ENCODE measurements at regions not wholly inside any gene's neighbourhood (a gene's known extent, or its start where the extent isn't known, plus 50 kb on each side); places are given as distances from the start of the nearest gene placed in this dataset.
"Not testable (repeated sequence)": the region's sequence is repeated elsewhere in the genome, so short reads cannot be mapped to it uniquely, and the experiment has no call there.

GRCh38 chr14:71771421-71771820 lies 160.8 kb upstream of the RGS6 start:
- DNase-seq (ENCODE audit: low read depth, low spot score) = not testable (repeated sequence)

GRCh38 chr14:71771996-71772395 lies 160.2 kb upstream of the RGS6 start:
- not testable (repeated sequence) for DNase-seq (ENCODE audit: low read depth, low spot score)

GRCh38 chr14:71773898-71774481 lies 158.2 kb upstream of the RGS6 start:
- no peak for DNase-seq (ENCODE audit: low read depth, low spot score)

- no peak for DNase-seq (ENCODE audit: low read depth, low spot score)
Measured at GRCh38 chr14:71776471-71777360, 155.5 kb upstream of the RGS6 start.

GRCh38 chr14:71780075-71780474 lies 152.2 kb upstream of the RGS6 start:
- DNase-seq (ENCODE audit: low read depth, low spot score) = no peak

GRCh38 chr14:71780822-71781221 lies 151.4 kb upstream of the RGS6 start:
- DNase-seq (ENCODE audit: low read depth, low spot score) = no peak

GRCh38 chr14:71783088-71783487 lies 149.1 kb upstream of the RGS6 start:
- no peak for DNase-seq (ENCODE audit: low read depth, low spot score)

- no peak for DNase-seq (ENCODE audit: low read depth, low spot score)
Measured at GRCh38 chr14:71783786-71784185, 148.4 kb upstream of the RGS6 start.

- no peak for DNase-seq (ENCODE audit: low read depth, low spot score)
Measured at GRCh38 chr14:71789005-71789404, 143.2 kb upstream of the RGS6 start.

- no peak for DNase-seq (ENCODE audit: low read depth, low spot score)
Measured at GRCh38 chr14:71799841-71800240, 132.4 kb upstream of the RGS6 start.

- no peak for DNase-seq (ENCODE audit: low read depth, low spot score)
Measured at GRCh38 chr14:71800878-71801277, 131.4 kb upstream of the RGS6 start.

- DNase-seq (ENCODE audit: low read depth, low spot score) = no peak
Measured at GRCh38 chr14:71803539-71804260, 128.5 kb upstream of the RGS6 start.

GRCh38 chr14:71804992-71805391 lies 127.2 kb upstream of the RGS6 start:
- no peak for DNase-seq (ENCODE audit: low read depth, low spot score)

GRCh38 chr14:71807049-71807448 lies 125.2 kb upstream of the RGS6 start:
- not testable (repeated sequence) for DNase-seq (ENCODE audit: low read depth, low spot score)

- not testable (repeated sequence) for DNase-seq (ENCODE audit: low read depth, low spot score)
Measured at GRCh38 chr14:71810800-71811199, 121.4 kb upstream of the RGS6 start.

- no peak for DNase-seq (ENCODE audit: low read depth, low spot score)
Measured at GRCh38 chr14:71812693-71813092, 119.5 kb upstream of the RGS6 start.

GRCh38 chr14:71815110-71815509 lies 117.1 kb upstream of the RGS6 start:
- no peak for DNase-seq (ENCODE audit: low read depth, low spot score)

GRCh38 chr14:71824816-71825215 lies 107.4 kb upstream of the RGS6 start:
- no peak for DNase-seq (ENCODE audit: low read depth, low spot score)

- DNase-seq (ENCODE audit: low read depth, low spot score) = no peak
Measured at GRCh38 chr14:71833476-71833875, 98.8 kb upstream of the RGS6 start.

- no peak for DNase-seq (ENCODE audit: low read depth, low spot score)
Measured at GRCh38 chr14:71834284-71835204, 97.7 kb upstream of the RGS6 start.

- DNase-seq (ENCODE audit: low read depth, low spot score) = no peak
Measured at GRCh38 chr14:71852181-71852580, 80.0 kb upstream of the RGS6 start.

All from activated naive CD8-positive, alpha-beta T cell treated with anti-CD3 and anti-CD28 coated beads, Interleukin-2, amount 50 U/mL, for 16 hours (primary cell).